Fibroblast of lung (primary cell): ENCODE measurements at regions not wholly inside any gene's neighbourhood (a gene's known extent, or its start where the extent isn't known, plus 50 kb on each side); places are given as distances from the start of the nearest gene placed in this dataset.
"Not testable (repeated sequence)": the region's sequence is repeated elsewhere in the genome, so short reads cannot be mapped to it uniquely, and the experiment has no call there.

Experiments
- DNase-seq, 2 donors: peaks; one replicate each; pipeline versions ENCODE4 v3.0.0 to v3.0.0-alpha.2; 2010; ENCODE audit warnings: low read depth in 2 of 2
- H2AFZ ChIP-seq: 2 replicates; pipeline ENCODE4 v1.5.1; 2012; ENCODE audit warnings: low read length, control low read depth, inconsistent platforms
- H3K27ac ChIP-seq: 2 replicates; pipeline ENCODE4 v1.5.1; 2011; ENCODE audit warnings: low read length, control low read depth; ENCODE audit not compliant: insufficient read depth
- H3K27me3 ChIP-seq: 2 replicates; pipeline ENCODE4 v1.5.1; 2011; ENCODE audit warnings: mild to moderate bottlenecking, low read length; ENCODE audit not compliant: control insufficient read depth, insufficient read depth
- H3K36me3 ChIP-seq: 2 replicates; pipeline ENCODE4 v1.5.1; 2011; ENCODE audit warnings: low read length; ENCODE audit not compliant: control insufficient read depth, insufficient read depth
- H3K4me1 ChIP-seq: 2 replicates; pipeline ENCODE4 v1.5.1; 2011; ENCODE audit warnings: low read length; ENCODE audit not compliant: control insufficient read depth, insufficient read depth; ENCODE audit errors: extremely low read depth
- H3K4me2 ChIP-seq: 2 replicates; pipeline ENCODE4 v1.5.1; 2011; ENCODE audit warnings: low read length, control low read depth; ENCODE audit not compliant: insufficient read depth; ENCODE audit errors: extremely low read depth
- H3K4me3 ChIP-seq, 4 experiments: fragments of 200-600 bp in 1 of 4; sonication (generic) in 1 of 4; replicated peaks in 1 of 4; 2 replicates each; pipeline ENCODE4 v1.5.1; 2011 to 2016; ENCODE audit warnings: low read length in 4 of 4, low read depth in 3 of 4, mild to moderate bottlenecking in 3 of 4, control low read depth in 2 of 4, inconsistent platforms in 1 of 4, mixed read lengths in 1 of 4; ENCODE audit not compliant: insufficient read depth in 1 of 4; ENCODE audit errors: control extremely low read depth in 1 of 4
- H3K79me2 ChIP-seq: 2 replicates; pipeline ENCODE4 v1.5.1; 2012; ENCODE audit warnings: mild to moderate bottlenecking, low read length, inconsistent platforms; ENCODE audit not compliant: control insufficient read depth, insufficient read depth
- H3K9ac ChIP-seq: 2 replicates; pipeline ENCODE4 v1.5.1; 2011; ENCODE audit warnings: mild to moderate bottlenecking, low read length, control low read depth; ENCODE audit not compliant: insufficient read depth
- H3K9me3 ChIP-seq: 2 replicates; pipeline ENCODE4 v1.5.1; 2012; ENCODE audit warnings: low read depth, low read length; ENCODE audit not compliant: control insufficient read depth, insufficient read depth
- H4K20me1 ChIP-seq: 2 replicates; pipeline ENCODE4 v1.5.1; 2011; ENCODE audit warnings: low read length; ENCODE audit not compliant: control insufficient read depth, insufficient read depth; ENCODE audit errors: extremely low read depth
- CTCF ChIP-seq, 2 donors: IDR thresholded peaks in 1 of 2; conservative IDR thresholded peaks in 1 of 2; 1 replicate in 1 of 2; 2 replicates in 1 of 2; pipeline ENCODE4 v1.5.1; 2011 to 2012; ENCODE audit warnings: low read length in 2 of 2, control low read depth in 1 of 2, inconsistent platforms in 1 of 2, low read depth in 1 of 2, mild to moderate bottlenecking in 1 of 2
- EZH2 ChIP-seq: IDR thresholded peaks from 2 replicates; pipeline ENCODE4 v1.5.1; 2012; ENCODE audit warnings: low read length, control low read depth, mild to moderate bottlenecking; ENCODE audit errors: missing control alignments

DNA sequence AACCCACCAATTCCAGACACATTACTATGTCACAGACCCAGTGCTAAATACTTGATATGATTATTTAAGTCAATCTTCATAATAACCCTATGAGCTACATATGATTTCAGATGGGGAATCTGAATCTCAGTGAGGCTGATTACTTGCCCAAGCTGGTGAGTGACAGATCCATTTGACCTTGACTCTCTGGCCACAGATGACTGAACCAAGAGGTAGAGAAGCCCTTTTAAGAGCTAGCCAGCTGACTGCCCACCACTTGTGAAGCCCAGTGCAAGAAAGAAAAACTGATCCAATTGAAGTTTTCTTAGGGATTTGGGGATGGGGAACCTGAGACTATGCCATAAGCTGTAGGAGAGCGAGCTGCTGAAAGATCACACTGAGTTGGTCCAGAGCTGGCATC is 124.7 kb upstream of the SPATA12 start:
- Histone ChIP-seq H3K4me2 (no peak overlapping the region), H3K27ac (no peak overlapping the region), H3K9me3 (no peaks in the 10 kb centered on the region), H4K20me1 (no peaks in the 10 kb centered on the region), H3K4me1 (no peaks in the 10 kb centered on the region), H3K79me2 (no peaks in the 10 kb centered on the region), H2AFZ (no peak overlapping the region), H3K4me3 (no peak overlapping the region), H3K36me3 (no peaks in the 10 kb centered on the region), H3K9ac (no peak overlapping the region), H3K27me3 (no peaks in the 10 kb centered on the region)
- no peak for DNase-seq
- no peak for TF ChIP-seq EZH2
- no peak for TF ChIP-seq CTCF (conservative IDR thresholded peaks at IDR 0.05 in 1 of 2, IDR thresholded peaks at IDR 0.05 in 1 of 2; ENCODE audit: low read depth in 1 of 2, low read length in 2 of 2)

DNA sequence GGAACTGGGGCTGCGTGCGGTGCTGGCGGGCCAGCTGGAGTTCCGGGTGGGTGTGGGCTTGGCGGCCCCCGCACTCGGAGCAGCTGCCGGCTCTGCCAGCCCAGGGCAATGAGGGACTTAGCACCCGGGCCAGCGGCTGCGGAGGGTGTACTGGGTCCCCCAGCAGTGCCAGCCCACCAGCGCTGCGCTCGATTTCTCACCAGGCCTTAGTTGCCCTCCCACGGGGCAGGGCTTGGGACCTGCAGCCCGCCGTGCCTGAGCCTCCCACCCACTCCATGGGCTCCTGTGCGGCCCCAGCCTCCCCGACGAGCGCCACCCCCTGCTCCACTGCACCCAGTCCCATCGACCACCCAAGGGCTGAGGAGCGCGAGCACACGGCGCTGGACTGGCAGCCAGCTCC is 126.0 kb upstream of the SPATA12 start:
- H3K9me3 ChIP-seq, DNase-seq, H2AFZ ChIP-seq, H3K4me2 ChIP-seq, H3K4me3 ChIP-seq, H4K20me1 ChIP-seq, H3K36me3 ChIP-seq, H3K9ac ChIP-seq, H3K79me2 ChIP-seq, H3K4me1 ChIP-seq, H3K27me3 ChIP-seq, H3K27ac ChIP-seq: not testable (repeated sequence)

DNA sequence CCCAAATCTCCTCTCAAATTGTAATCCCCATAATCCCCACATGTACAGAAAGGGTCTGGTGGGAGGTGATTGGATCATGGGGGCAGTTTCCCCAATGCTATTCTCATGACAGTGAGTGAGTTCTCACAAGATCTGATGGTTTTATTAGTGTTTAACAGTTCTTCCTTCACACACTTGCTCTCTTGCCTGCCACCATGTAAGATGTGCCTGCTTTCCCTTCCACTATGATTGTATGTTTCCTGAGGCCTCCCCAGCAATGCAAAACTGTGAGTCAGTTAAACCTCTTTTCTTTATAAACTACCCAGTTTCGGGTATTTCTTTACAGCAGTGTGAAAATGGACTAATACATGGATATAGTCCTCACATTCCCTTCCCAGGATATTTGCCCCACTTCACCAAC is 126.7 kb upstream of the SPATA12 start:
- H3K4me1 ChIP-seq, result no peaks in the 10 kb centered on the region
- DNase-seq, result no peak
- no peaks in the 10 kb centered on the region for H3K9me3 ChIP-seq
- no peak overlapping the region for H3K9ac ChIP-seq
- H3K4me3 ChIP-seq, result no peak overlapping the region
- H2AFZ ChIP-seq, result no peak overlapping the region
- H3K27ac ChIP-seq, result no peak overlapping the region
- H3K79me2 ChIP-seq, result no peaks in the 10 kb centered on the region
- TF ChIP-seq EZH2 (no peak), CTCF (conservative IDR thresholded peaks at IDR 0.05 in 1 of 2, IDR thresholded peaks at IDR 0.05 in 1 of 2; ENCODE audit: low read depth in 1 of 2, low read length in 2 of 2) (no peak)
- no peaks in the 10 kb centered on the region for H3K36me3 ChIP-seq
- no peaks in the 10 kb centered on the region for H3K27me3 ChIP-seq
- H3K4me2 ChIP-seq, result no peak overlapping the region
- H4K20me1 ChIP-seq, result no peaks in the 10 kb centered on the region

GRCh38 chr3:56932866-56933265 is 127.6 kb upstream of the SPATA12 start:
- Histone ChIP-seq H3K4me2 (no peak overlapping the region), H3K27ac (no peak overlapping the region), H4K20me1 (no peaks in the 10 kb centered on the region), H3K9ac (no peak overlapping the region), H2AFZ (no peak overlapping the region), H3K79me2 (no peaks in the 10 kb centered on the region), H3K36me3 (no peaks in the 10 kb centered on the region), H3K27me3 (no peaks in the 10 kb centered on the region), H3K4me1 (no peaks in the 10 kb centered on the region), H3K4me3 (no peak overlapping the region), H3K9me3 (no peaks in the 10 kb centered on the region)
- no peak for DNase-seq
- TF ChIP-seq EZH2 (no peak), CTCF (conservative IDR thresholded peaks at IDR 0.05 in 1 of 2, IDR thresholded peaks at IDR 0.05 in 1 of 2; ENCODE audit: low read depth in 1 of 2, low read length in 2 of 2) (no peak)
